Activated gamma-delta T cell (primary cell): ENCODE measurements at regions not wholly inside any gene's neighbourhood (a gene's known extent, or its start where the extent isn't known, plus 50 kb on each side); places are given as distances from the start of the nearest gene placed in this dataset.
"Not testable (repeated sequence)": the region's sequence is repeated elsewhere in the genome, so short reads cannot be mapped to it uniquely, and the experiment has no call there.

ENCODE experiments used
- DNase-seq: peaks from one replicate; lab custom pipeline; 2025; lab: John Stamatoyannopoulos, UW

DNA sequence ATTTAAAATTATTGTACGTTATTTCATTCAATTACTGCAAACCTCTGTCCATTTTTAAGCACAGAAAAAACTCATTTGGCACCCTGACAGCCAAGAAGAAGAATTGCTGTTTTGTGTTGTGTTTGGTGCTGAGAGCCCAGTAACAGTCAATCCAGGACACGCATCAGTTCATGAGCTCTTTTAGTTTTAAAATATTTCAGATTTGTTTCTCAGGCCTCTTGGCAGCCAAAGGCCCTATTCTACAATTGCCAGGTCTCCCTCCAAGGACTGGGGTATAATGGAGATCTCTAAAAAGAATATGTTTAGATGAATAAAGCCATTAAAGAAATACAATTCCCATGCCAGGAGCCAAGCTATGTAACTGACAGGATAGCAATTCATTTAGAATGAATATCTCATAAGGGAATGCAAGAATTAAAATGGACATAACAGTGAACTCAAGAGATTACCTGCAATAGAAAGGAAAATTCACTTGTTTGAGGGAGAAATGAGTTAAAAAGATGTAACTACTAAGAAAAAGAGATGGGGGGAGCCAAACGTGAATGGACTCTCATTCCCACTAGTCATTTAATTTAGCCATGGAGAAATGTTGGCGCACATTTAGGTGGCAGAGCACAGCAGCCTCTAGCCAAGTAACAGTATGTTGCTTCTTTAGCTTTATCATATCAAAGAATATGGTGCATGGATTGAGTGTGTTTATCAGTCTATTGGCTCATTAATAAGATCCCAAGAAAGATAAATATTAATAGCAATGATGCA, 140.6 kb upstream of the PELI2 start:
- no peak for DNase-seq

DNA sequence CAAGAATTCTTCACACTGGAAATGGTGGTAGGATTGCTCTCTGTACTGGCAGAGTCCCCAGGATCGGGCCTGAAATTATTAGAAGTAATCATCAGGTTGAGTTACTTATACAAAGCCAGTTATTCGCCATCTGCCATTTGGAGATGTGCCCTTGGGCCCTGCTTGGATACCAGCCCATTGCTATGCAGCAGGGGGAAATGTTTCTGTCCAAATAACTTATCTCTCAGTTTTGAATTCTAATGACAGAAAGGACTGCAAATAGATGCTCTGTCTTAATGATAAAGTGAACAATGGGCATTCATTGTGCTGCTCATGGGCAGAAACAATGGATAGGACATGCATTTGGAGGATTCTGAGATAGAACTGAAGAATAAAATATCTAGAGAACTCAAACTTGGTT, 139.1 kb upstream of the PELI2 start:
- no peak for DNase-seq

DNA sequence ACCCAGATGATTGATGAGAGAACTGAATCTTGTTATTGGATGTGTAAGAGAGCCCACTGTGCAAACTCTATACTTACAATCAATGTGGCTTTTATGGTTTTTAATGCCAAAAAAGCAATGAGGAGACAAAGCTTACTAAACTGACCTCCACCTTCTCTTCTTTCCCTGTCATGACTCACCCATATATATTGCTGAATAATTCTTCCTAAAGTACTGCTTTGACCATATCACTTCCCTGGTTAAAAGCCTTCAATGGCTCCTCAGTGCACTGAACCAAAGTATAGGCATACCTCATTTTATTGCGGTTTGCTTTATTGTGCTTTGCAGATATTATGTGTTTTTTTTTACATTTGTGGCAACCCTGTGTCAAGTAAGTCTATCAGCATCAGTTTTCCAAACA, 138.4 kb upstream of the PELI2 start:
- DNase-seq: no peak

DNA sequence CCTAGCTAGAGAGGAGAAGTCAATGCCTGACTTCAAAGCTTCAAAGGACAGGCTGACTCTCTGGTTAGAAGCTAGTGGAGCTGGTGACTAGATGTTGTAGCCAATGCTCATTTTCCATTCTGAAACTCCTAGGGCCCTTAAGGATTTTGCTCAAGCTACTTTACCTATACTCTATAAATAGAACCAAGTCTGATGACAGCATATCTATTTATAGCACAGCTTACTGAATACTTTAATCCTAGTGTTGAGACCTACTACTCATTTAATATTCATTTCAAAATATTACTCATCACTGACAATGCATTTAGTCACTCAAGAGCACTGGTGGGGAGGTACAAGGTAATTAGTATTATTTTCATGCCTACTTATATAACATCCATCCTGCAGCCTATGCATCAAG, 137.2 kb upstream of the PELI2 start:
- no peak for DNase-seq

DNA sequence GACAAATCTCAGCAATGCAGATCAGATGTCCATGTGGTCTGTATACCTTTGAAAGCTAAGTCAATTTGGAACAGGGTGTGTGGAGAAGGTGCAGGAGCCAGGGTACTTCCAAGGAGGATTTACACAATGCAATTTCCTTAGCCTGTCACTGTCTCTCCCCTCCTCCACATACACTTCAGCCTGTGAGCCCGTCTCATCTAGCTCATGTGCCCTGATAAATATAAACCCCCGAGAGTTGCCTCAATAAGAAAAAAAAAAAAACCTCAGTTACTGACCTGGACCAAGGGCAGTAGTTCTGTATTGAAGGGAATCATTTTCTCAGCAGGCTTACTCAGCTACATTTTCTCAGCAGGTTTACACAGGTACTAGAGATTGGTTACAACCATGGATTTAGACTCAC, 132.1 kb upstream of the PELI2 start:
- no peak for DNase-seq

DNA sequence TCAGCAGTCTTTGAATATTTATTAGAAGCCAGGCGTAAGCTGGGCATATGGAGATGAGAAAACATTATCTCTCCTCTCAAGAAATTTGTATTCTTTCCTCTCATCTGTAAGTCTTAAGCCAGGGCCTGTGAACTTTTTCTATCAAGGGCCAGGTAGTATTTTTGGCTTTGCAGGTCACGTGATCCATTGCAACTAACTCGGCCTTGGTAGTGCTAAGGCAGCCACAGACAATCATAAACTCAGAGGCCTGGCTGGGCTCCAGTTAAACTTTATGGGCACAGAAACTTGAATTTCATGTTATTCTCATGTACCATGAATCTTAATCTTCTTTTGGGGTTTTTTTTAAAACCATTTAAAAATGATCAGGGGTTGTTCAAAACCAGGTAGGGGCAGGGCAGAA, 117.4 kb upstream of the PELI2 start:
- DNase-seq: no peak

DNA sequence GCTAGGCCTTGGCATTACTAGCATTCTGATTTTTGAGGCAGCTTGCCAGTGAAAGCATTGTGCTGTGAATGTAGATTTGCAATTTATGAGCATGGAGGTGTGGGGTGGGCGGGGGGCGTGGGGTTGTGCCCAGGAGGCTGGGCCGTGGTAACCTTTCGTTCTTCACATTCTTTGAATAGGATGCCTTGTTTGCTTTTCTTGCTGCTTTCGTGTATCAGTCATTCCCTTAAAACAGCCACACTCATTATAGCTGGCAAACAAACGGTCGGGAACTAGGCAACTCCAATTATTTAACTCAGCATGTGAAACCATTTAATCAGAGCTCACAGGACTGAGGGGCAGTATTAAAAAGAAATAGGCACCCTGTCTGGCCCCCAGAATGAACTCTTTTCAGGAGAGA, 115.9 kb upstream of the PELI2 start:
- no peak for DNase-seq

DNA sequence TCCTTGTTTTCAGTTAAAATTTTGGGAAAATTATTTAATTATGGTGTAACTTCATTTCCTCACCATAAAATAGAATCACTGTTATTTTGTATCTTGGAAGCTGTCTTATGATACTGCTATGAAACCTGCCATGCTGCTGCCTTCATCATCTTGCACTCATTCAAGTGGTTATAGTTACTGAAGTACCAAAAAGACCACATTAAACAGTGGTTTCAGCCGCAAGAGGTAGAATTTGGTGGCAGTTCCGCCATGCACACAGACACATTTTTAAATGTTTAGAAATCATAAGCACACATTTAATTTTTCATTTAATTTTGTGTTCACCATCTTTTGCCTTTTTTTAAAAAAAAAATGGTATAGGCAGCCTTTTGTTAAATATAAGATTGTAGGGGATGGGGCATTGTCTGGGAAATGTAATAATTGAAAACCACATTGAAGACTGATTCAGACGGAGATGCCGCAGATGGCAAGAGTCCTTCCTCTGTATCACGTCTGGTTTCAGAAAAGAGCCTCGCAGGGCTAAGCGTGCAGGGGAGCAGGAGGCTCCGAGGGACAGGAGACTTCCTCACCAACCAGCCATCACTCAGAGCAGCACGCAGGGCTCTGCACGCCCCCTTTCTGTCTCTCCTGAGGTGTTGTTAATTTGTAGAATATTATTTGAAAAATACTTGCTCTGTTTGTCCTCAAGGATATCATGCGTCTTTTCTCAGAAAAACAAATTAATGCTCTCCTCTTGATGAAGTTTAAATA, 115.2 kb upstream of the PELI2 start:
- no peak for DNase-seq

DNA sequence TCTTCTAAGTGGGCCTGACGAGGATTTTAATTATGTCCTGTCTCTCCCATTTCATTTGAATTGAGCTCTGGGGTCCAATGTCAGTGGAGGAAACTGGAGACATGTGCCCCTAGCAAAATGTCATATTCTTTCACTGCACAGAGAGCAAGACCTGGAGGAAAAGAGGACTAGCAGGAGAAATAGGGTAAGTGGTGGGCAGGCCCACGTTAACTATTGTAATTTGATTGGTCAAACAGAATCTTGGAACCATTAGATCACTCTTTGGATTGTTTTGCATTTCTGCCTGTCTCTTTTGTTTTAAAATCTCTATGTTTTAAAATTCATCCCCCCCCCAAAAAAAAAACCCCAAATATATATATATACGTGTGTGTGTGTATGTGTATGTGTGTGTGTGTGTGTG, 113.9 kb upstream of the PELI2 start:
- DNase-seq: no peak

DNA sequence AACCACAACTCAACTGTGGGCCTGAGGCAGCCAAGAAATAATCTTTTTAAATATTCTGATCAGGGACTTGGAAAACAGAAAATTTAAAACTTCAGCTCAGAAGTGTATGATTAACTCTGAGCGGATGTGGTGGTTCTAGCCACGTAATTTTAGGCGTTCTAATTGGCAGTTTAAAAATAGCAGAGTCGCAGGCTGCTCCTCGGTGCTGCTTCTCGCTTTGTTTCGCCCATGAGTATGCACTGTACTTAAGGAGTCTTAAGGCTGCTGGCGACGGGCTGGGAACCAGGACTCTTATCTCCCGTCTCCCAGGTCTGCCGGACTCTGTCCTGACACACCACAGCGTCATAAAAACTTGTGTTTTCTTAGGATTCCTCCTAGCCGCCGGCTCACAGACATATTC, 113.4 kb upstream of the PELI2 start:
- DNase-seq: no peak

DNA sequence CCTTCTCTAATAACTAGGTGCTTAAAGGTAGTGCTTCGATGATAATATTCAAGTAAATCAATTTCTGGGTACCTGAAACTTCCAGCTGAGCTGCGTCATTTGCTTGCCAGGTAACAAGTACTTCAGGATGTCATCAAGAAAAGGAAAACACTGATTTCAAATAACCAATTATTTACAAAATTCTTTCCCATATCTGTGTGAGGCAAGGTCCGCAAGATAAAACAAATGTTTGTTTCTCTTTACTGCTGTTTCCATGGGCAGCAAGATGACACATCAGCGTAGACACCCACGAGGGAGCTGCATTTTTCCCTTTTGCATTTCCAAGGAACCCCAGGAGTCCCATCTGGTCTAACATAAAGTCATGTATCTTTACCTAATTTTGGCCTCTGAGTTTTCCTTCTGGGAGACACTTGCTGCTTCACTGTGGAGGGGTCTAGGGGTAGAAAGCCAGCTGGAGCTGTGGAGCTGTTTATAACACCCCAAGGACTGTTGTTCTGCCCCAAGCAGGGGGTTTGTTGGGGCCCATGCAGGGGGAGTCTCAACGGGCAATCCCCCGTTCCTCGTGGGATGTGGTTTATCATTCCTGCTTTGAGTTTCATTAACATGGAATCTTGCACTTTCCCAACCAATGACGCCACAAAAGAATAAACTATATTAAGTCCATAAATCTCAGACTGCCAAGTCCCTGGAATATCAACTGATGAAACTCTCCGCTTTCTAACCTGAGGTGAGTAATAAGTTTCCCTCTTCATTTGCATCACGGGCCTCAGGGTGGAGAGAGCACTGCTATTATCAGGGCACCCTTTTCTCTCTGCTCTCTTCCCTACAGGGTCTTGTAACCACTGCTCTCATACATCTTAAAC, 112.8 kb upstream of the PELI2 start:
- no peak for DNase-seq

DNA sequence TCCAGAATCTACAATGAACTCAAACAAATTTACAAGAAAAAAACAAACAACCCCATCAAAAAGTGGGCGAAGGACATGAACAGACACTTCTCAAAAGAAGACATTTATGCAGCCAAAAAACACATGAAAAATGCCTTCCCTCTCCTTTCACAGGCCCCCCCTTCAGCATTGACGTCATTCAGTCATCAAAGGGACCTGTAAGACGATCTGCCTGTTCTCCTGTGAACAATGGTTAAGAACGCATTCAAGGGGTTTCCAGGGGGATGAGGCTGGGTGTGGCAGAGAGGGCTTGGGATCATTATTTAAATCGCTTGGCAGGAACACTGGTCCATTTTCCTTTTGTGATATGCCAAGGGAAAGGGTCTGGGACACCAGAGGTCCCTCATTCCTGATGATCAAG, 110.7 kb upstream of the PELI2 start:
- not testable (repeated sequence) for DNase-seq

DNA sequence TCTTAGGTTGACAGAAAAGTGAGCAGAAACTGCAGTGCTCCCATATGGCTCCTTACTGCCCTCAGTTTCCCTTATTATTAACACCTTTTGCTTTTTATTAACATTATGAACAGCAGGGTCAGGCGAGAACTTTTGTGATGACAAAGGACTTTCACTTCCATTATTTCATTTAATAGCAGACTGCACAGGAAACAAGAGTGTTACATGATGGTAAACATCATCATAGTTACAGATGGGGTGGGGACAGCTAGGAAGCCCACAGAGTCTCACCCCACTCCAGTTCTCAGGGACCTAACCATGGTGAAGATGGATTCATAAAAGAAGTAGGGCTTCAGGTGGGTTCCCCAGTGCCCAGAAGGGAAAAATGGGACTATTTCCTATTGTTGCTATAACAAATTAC, 110.1 kb upstream of the PELI2 start:
- no peak for DNase-seq

DNA sequence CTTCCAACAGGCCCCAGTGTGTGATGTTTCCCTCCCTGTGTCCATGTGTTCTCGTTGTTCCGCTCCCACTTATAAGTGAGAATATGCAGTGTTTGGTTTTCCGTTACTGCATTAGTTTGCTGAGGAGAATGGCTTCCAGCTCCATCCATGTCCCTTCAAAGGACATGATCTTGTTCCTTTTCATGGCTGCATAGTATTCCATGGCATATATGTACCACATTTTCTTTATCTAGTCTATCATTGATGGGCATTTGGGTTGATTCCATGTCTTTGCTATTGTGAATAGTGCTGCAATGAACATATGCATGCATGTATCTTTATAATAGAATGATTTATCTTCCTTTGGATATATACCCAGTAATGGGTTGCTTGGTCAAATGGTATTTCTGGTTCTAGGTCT, 109.5 kb upstream of the PELI2 start:
- DNase-seq: not testable (repeated sequence)

DNA sequence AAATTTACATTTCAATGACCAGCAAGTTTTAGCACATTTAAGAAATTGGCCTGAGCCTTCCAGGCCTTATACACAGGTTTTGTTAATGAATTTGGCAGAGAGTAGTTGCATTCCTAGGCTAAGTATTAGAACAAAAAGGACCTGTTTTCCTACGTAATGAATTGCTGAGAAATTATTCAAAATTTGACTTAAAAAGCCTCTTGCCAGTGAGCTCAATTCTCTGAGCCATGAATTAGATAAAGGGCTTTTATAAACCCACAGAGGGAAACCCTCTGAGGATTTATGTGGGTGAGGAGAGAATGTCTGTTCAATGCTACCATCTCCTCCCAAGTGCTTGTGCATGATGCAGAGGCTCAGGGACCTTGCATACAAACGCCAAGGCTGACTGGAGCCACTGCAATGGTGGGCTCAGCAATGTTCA, 94.5 kb upstream of the PELI2 start:
- no peak for DNase-seq

DNA sequence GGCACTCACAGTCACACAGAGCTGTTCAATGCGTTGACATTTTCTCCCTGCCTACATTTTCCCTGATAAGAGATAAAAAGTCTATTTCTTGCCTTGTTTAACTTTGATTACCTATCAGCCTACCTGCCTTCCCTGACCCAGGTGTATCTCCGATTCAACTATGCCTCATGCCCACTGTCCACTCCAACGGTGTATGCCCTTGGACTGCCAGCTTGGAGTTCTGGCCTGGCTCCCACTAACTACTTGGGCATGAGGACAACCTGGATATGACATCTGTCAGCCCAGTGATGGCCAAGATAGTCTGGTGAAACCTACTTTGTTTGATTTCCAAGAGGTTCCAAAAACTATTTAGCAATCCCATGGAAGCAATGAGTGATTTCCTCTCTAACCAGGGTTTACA, 93.0 kb upstream of the PELI2 start:
- DNase-seq: no peak

DNA sequence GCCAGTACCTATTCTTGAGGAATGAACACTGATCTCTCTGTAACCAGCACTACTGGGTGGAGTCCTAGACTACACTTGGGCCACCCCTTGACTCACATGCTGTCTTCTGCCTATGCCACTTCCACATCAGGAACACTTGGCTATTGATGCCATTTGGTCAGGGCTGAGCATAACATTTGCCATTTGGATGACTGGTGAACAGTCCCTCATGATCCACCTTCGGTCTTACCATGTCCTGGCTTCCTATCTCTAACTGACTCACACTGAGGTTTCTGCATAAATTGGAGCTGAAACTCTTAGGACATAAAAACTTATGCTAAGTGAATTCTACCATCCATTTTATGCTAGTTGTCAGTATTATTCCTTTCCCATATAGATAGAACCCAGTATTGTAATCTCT, 91.7 kb upstream of the PELI2 start:
- no peak for DNase-seq

DNA sequence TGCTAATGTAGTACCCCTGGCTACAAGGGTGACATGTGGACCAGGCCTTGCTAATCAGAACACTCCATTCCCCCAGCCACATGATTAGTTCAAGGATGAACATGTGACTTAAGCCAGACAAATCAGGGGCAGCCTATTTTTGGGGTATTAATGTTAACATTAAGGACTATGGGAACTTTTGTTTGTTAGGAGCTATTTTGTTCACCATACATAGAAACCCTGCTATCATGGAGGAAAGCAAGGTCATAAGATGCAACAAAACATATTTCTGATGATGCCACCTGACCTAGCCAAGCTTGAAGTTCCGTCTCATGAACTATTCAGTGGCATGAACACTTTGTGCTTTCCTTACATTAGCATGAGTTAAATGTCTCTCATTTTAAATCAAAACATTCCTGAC, 90.8 kb upstream of the PELI2 start:
- no peak for DNase-seq

DNA sequence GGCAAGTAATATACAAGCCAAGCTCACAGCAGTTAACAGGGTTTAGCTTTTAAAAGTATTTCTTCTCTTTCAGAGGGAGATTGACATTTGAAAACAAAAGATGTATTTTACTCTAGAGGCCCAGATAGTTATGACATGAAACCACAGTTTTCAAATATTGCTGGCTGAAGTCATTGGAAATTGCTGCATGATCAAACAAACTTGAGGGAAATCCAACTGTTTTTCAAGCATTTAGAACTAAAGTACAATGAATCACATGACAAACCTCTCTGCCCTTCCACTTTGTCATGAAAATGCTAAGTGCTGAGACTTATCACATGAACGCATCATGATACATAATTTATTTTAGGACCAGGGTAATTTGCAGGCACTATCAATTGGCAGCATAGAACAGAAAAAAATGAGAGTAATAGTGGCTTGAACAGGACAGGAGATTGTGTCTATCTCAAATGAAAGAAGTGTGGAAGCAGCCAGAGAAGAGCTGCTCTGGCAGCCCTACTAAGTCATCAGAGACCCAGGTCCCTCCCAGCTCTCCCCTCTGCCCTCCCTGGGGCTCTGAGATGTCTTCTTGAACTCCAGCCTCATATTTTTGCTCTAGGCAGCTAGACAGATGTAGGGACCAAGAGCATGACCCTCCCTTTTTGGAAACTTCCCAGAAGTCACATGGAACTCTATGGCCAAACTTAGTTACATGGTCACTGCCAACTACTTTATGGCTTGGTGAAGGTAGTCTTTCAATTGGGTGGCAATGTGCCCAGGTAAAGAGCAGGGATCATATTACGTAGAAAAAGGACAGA, 90.1 kb upstream of the PELI2 start:
- DNase-seq: no peak

DNA sequence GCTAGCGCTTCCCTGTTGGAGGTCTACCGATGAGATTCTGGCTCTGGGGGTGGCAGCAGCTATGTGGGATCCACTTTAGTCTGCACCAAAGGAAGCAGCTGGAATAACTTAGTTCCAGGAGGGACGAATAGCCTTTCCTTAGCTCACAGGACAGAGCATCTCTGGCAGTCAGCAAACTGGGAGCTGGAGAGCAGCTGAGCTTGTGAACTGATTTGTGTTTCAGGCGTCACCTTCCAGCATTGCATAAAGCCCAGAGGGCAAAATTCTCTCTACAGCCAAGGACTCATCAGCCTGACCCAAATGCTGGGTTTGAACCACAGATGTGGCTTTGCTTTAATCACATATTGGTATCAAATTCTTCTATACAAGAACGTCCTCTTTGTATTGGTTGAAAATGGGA, 81.9 kb upstream of the PELI2 start:
- no peak for DNase-seq

DNA sequence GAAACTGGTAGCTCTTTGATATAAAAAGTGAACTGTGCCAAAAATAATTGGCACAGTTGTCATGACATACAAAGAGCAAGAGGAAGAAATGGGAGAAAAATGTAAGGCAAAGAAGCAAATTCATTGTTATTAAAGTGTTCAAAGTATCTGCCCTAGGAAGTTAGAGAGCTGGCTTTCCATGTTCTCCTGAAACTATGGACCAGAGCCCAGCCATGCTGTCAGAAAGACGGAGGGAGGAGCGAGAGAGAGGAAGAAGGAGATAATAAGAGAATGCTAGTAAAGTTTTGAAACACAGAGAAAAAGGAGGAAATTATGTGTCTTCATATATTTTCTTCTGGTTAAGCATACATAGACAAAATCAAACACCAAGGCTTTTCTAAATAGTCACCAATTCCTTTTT, 78.1 kb upstream of the PELI2 start:
- DNase-seq: no peak

DNA sequence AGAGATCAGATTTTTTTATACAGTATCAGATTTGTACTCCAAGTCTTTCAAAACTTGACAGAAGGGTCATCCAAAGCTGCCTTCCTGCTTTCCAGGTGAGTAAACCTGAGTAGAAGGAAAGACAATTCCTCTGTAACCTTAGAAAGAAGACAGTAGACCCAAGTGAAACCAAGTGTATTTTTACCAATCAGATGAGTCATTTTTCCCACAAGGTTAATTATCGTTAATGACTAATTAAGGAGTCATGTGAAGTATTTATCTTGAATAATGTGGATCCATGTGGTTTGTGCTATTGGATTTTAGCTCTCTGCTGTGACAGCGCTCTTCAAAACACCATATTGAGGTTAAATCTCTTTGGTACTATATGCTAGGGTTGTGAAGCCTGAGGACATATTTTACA, 74.0 kb upstream of the PELI2 start:
- DNase-seq: no peak
